Caco-2 (cell line): ENCODE measurements at regions not wholly inside any gene's neighbourhood (a gene's known extent, or its start where the extent isn't known, plus 50 kb on each side); places are given as distances from the start of the nearest gene placed in this dataset.

Experiments
- BruUV-seq: library from RNA; stranded (reverse); fragments of 400-500 nt; replicated peaks from 2 replicates; lab custom pipeline; 2021; lab: Mats Ljungman, UMichigan
- CTCF ChIA-PET: fragments of 300-600 bp; sonication (Branson Sonifier 250); formaldehyde crosslinking; loops from one replicate; lab custom pipeline; 2022; ENCODE audit warnings: antibody characterized with exemption; lab: Charles Lee
- POLR2A ChIA-PET: fragments of 300-600 bp; sonication (Branson Sonifier 250); formaldehyde crosslinking; loops from one replicate; lab custom pipeline; 2022; ENCODE audit warnings: antibody characterized with exemption; lab: Charles Lee
- DNase-seq, 2 experiments: peaks; one replicate each; pipeline versions ENCODE4 v3.0.0 to v3.0.0-alpha.2; 2020 to 2022
- H3K27me3 ChIP-seq: replicated peaks from 2 replicates; pipeline ENCODE4 v1.6.0; 2011; ENCODE audit warnings: low read length; ENCODE audit not compliant: control insufficient read depth, insufficient read depth
- H3K36me3 ChIP-seq: 2 replicates; pipeline ENCODE4 v1.5.1; 2011; ENCODE audit warnings: low read length; ENCODE audit not compliant: control insufficient read depth, insufficient read depth
- H3K4me1 ChIP-seq: fragments of 250-450 bp; sonication (Bioruptor Pico); 2 replicates; pipeline ENCODE4 v1.5.1; 2020; ENCODE audit warnings: mild to moderate bottlenecking
- H3K4me3 ChIP-seq: 2 replicates; pipeline ENCODE4 v1.5.1; 2011; ENCODE audit warnings: low read depth, mild to moderate bottlenecking, control low read depth, low read length
- H3K9me3 ChIP-seq: fragments of 250-450 bp; sonication (Bioruptor Pico); 2 replicates; pipeline ENCODE4 v1.5.1; 2020; ENCODE audit warnings: mild to moderate bottlenecking, moderate library complexity
- H3K27ac Mint-ChIP-seq: one replicate; pipeline ENCODE4 v1.8.0; 2022; ENCODE audit warnings: mixed read lengths; ENCODE audit not compliant: unreplicated experiment
- H3K27me3 Mint-ChIP-seq: one replicate; pipeline ENCODE4 v1.8.0; 2022; ENCODE audit warnings: mixed read lengths; ENCODE audit not compliant: insufficient read depth, unreplicated experiment
- H3K36me3 Mint-ChIP-seq: one replicate; pipeline ENCODE4 v1.8.0; 2022; ENCODE audit warnings: mild to moderate bottlenecking, mixed read lengths; ENCODE audit not compliant: insufficient read depth, unreplicated experiment
- H3K4me1 Mint-ChIP-seq: one replicate; pipeline ENCODE4 v1.8.0; 2022; ENCODE audit warnings: low read depth, mixed read lengths; ENCODE audit not compliant: unreplicated experiment
- H3K4me3 Mint-ChIP-seq: one replicate; pipeline ENCODE4 v1.8.0; 2022; ENCODE audit warnings: mild to moderate bottlenecking, moderate library complexity, mixed read lengths; ENCODE audit not compliant: unreplicated experiment
- H3K9me3 Mint-ChIP-seq: one replicate; pipeline ENCODE4 v1.8.0; 2022; ENCODE audit warnings: mixed read lengths; ENCODE audit not compliant: unreplicated experiment
- intact Hi-C: fragments of 100-400 bp; cut with micrococcal nuclease; formaldehyde crosslinking; loops from one replicate; pipeline ENCODE4 v1.10.0; 2022; ENCODE audit not compliant: unreplicated experiment
- TF ChIP-seq, protein P1 (sequence below), 2 experiments: fragments of 200-600 bp in 1 of 2; IDR thresholded peaks; 1 replicate in 1 of 2; 2 replicates in 1 of 2; pipeline versions ENCODE4 v1.5.1 to v1.8.0; 2011 to 2022; ENCODE audit warnings: antibody characterized with exemption in 1 of 2, control low read depth in 1 of 2, inconsistent platforms in 1 of 2, low read depth in 1 of 2, low read length in 1 of 2, mild to moderate bottlenecking in 1 of 2, moderate library complexity in 1 of 2; ENCODE audit not compliant: insufficient read depth in 1 of 2, severe bottlenecking in 1 of 2, unreplicated experiment in 1 of 2

DNA sequence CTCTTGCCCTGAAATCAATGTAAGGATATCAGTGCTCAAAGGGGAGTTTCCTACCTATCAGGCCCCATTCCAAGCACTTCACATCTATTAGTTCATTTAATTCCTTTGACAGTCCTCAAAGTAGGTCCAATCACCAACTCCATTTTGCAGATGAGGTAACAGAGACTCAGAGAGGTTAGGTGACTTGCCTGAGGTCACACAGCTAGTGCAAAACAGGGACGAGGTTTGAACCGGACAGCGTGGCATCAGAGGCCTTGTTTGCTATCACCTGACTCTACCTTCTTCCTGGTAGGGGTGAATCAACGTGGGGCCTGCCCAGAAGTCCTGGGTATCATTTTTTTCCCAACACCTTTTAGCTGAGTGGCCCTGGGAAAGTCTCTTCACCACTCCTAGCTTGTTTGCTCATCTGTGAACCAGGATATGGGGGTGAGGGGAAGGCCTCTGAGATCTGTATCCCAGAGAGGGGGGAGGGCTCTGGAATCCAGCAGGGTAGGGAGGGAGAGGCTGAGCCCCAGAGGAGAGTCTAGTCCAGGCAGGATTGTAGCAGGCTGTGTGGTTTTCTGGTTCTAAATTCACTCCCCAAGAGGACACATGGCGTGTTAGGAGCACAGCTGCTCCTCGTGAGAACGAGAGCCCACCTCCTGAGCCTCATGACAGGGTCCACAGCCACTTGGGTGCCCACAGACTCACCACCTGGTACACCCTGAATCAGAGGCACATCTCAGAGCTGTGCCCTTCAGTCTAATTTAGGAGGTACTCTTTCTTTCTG lies 174.7 kb downstream of the MN1 start:
- no TSS peak for BruUV-seq
- POLR2A ChIA-PET = no interaction called here
- Mint-ChIP-seq H3K4me1 (no peaks in the 10 kb centered on the region), H3K27me3 (no peaks in the 10 kb centered on the region), H3K27ac (no peak overlapping the region), H3K9me3 (peaks cover 8% of the 10 kb centered on the region), H3K4me3 (no peak overlapping the region), H3K36me3 (no peaks in the 10 kb centered on the region)
- H3K9me3 ChIP-seq = no peaks in the 10 kb centered on the region
- CTCF ChIA-PET = no interaction called here
- TF ChIP-seq, protein P1, sequence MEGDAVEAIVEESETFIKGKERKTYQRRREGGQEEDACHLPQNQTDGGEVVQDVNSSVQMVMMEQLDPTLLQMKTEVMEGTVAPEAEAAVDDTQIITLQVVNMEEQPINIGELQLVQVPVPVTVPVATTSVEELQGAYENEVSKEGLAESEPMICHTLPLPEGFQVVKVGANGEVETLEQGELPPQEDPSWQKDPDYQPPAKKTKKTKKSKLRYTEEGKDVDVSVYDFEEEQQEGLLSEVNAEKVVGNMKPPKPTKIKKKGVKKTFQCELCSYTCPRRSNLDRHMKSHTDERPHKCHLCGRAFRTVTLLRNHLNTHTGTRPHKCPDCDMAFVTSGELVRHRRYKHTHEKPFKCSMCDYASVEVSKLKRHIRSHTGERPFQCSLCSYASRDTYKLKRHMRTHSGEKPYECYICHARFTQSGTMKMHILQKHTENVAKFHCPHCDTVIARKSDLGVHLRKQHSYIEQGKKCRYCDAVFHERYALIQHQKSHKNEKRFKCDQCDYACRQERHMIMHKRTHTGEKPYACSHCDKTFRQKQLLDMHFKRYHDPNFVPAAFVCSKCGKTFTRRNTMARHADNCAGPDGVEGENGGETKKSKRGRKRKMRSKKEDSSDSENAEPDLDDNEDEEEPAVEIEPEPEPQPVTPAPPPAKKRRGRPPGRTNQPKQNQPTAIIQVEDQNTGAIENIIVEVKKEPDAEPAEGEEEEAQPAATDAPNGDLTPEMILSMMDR (IDR thresholded peaks at IDR 0.05; ENCODE audit: insufficient read depth in 1 of 2, low read depth in 1 of 2, low read length in 1 of 2, severe bottlenecking in 1 of 2, unreplicated experiment in 1 of 2) = no peak
- no peaks in the 10 kb centered on the region for H3K27me3 ChIP-seq
- intact Hi-C loops = no loop called here
- H3K36me3 ChIP-seq = no peaks in the 10 kb centered on the region
- H3K4me1 ChIP-seq = peaks cover 15% of the 10 kb centered on the region
- DNase-seq = no peak
- H3K4me3 ChIP-seq = no peak overlapping the region

DNA sequence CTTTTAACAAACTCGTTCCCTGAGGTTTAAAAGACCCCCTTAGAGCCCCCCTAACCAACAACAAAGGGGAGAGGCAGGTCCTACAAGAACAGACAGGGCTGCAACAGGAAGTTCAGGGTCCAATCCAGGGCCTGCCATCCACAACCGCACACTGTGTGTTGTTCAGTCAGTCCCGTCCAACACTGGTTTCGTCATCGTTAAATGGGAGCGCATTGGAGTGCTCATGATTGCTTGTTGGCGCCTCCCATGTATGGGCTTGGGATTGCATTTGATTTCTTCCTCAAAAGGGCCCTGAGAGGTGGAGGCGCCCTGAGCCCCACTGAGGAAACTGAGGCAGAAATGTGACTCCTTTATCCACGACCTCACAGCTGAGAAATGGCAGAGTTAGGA lies 174.1 kb downstream of the MN1 start:
- BruUV-seq = no TSS peak
- TF ChIP-seq, protein P1 (IDR thresholded peaks at IDR 0.05; ENCODE audit: insufficient read depth in 1 of 2, low read depth in 1 of 2, low read length in 1 of 2, severe bottlenecking in 1 of 2, unreplicated experiment in 1 of 2) = no peak
- intact Hi-C loops = no loop called here
- no peak for DNase-seq
- H3K9me3 Mint-ChIP-seq = peaks cover 9% of the 10 kb centered on the region
- H3K27me3 Mint-ChIP-seq = no peaks in the 10 kb centered on the region
- no peaks in the 10 kb centered on the region for H3K9me3 ChIP-seq
- H3K4me3 ChIP-seq = no peak overlapping the region
- no peaks in the 10 kb centered on the region for H3K4me1 Mint-ChIP-seq
- peaks cover 15% of the 10 kb centered on the region for H3K4me1 ChIP-seq
- no peak overlapping the region for H3K27ac Mint-ChIP-seq
- CTCF ChIA-PET = no interaction called here
- H3K36me3 ChIP-seq = no peaks in the 10 kb centered on the region
- H3K4me3 Mint-ChIP-seq = no peak overlapping the region
- no peaks in the 10 kb centered on the region for H3K27me3 ChIP-seq
- no peaks in the 10 kb centered on the region for H3K36me3 Mint-ChIP-seq
- POLR2A ChIA-PET = no interaction called here

DNA sequence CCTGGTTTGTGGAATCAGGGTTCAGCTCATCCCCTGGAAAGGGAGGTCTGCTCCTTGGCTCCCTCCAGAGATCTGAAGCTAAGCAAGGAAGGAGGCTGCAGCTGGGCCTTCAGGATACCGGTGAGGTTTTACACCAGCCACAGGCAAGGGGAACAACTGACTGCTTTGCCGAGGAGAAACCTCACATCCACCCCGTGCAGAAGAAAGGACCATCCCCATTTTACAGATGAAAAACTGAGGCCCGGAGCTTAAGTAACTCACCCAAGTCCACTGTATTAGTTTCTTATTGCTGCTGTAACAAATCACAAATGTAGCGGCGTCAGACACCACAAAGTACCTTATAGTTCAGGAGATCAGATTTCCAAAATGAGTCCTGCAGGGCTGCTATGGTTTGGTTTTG lies 173.7 kb downstream of the MN1 start:
- H3K27ac Mint-ChIP-seq = no peak overlapping the region
- peaks cover 15% of the 10 kb centered on the region for H3K4me1 ChIP-seq
- no peaks in the 10 kb centered on the region for H3K36me3 ChIP-seq
- no peaks in the 10 kb centered on the region for H3K27me3 Mint-ChIP-seq
- H3K36me3 Mint-ChIP-seq = no peaks in the 10 kb centered on the region
- H3K9me3 ChIP-seq = no peaks in the 10 kb centered on the region
- BruUV-seq = no TSS peak
- POLR2A ChIA-PET = no interaction called here
- intact Hi-C loops = no loop called here
- TF ChIP-seq, protein P1 (IDR thresholded peaks at IDR 0.05; ENCODE audit: insufficient read depth in 1 of 2, low read depth in 1 of 2, low read length in 1 of 2, severe bottlenecking in 1 of 2, unreplicated experiment in 1 of 2) = no peak
- CTCF ChIA-PET = interaction anchor here (0.5 kb wide), 1 partner anchor 127 kb away, joined by 6 read pairs; no protein-coding TSS in a partner anchor
- no peak overlapping the region for H3K4me3 Mint-ChIP-seq
- no peak for DNase-seq
- H3K27me3 ChIP-seq = no peaks in the 10 kb centered on the region
- H3K4me1 Mint-ChIP-seq = no peaks in the 10 kb centered on the region
- peaks cover 9% of the 10 kb centered on the region for H3K9me3 Mint-ChIP-seq
- H3K4me3 ChIP-seq = no peak overlapping the region
